Nephron (organoid): ENCODE measurements at regions not wholly inside any gene's neighbourhood (a gene's known extent, or its start where the extent isn't known, plus 50 kb on each side); places are given as distances from the start of the nearest gene placed in this dataset.
A peak's percentile ranks its signal among the peaks of the same experiment; 100 is the strongest.

Experiments used
- H3K27ac Mint-ChIP-seq, 3 experiments: 2 replicates each; pipeline ENCODE4 v1.8.0; 2020; ENCODE audit warnings: mixed read lengths in 3 of 3, mild to moderate bottlenecking in 2 of 3, moderate library complexity in 1 of 3
- H3K27me3 Mint-ChIP-seq: 2 replicates; pipeline ENCODE4 v1.8.0; 2021; ENCODE audit warnings: low read depth, mild to moderate bottlenecking, moderate library complexity, mixed read lengths
- H3K36me3 Mint-ChIP-seq: 2 replicates; pipeline ENCODE4 v1.8.0; 2020; ENCODE audit warnings: low read depth, mixed read lengths
- H3K4me1 Mint-ChIP-seq: 2 replicates; pipeline ENCODE4 v1.8.0; 2020; ENCODE audit warnings: mixed read lengths
- H3K4me3 Mint-ChIP-seq, 3 experiments: 2 replicates each; pipeline ENCODE4 v1.8.0; 2020; ENCODE audit warnings: mild to moderate bottlenecking in 3 of 3, mixed read lengths in 3 of 3, moderate library complexity in 2 of 3
- H3K9me3 Mint-ChIP-seq: 2 replicates; pipeline ENCODE4 v1.8.0; 2020; ENCODE audit warnings: mixed read lengths
- CTCF ChIP-seq, 3 experiments: fragments of 200-600 bp; sonication (generic); IDR thresholded peaks; one replicate each; pipeline ENCODE4 v1.5.0; 2021; ENCODE audit warnings: antibody characterized with exemption in 3 of 3; ENCODE audit not compliant: unreplicated experiment in 3 of 3

GRCh38 chr12:46454981-46455380 is 82.4 kb upstream of the SLC38A2 start:
- Mint-ChIP-seq H3K27me3 (no peaks in the 10 kb centered on the region), H3K4me3 (no peak overlapping the region), H3K27ac (peak overlapping the region in 2 of 3 experiments; percentile 59 to 75), H3K4me1 (peaks cover 59% of the 10 kb centered on the region), H3K36me3 (no peaks in the 10 kb centered on the region), H3K9me3 (no peaks in the 10 kb centered on the region)
- no peak for TF ChIP-seq CTCF (IDR thresholded peaks at IDR 0.05; ENCODE audit: unreplicated experiment in 3 of 3)

- H3K4me3 Mint-ChIP-seq: no peak overlapping the region
- TF ChIP-seq CTCF (IDR thresholded peaks at IDR 0.05; ENCODE audit: unreplicated experiment in 3 of 3): no peak
- no peaks in the 10 kb centered on the region for H3K9me3 Mint-ChIP-seq
- H3K4me1 Mint-ChIP-seq: peaks cover 56% of the 10 kb centered on the region
- H3K27ac Mint-ChIP-seq: peak overlapping the region in 1 of 3 experiments; percentile 37
- peaks cover 5% of the 10 kb centered on the region for H3K27me3 Mint-ChIP-seq
- no peaks in the 10 kb centered on the region for H3K36me3 Mint-ChIP-seq
These were observed 80.9 kb upstream of the SLC38A2 start for GRCh38 chr12:46453428-46453827.

DNA sequence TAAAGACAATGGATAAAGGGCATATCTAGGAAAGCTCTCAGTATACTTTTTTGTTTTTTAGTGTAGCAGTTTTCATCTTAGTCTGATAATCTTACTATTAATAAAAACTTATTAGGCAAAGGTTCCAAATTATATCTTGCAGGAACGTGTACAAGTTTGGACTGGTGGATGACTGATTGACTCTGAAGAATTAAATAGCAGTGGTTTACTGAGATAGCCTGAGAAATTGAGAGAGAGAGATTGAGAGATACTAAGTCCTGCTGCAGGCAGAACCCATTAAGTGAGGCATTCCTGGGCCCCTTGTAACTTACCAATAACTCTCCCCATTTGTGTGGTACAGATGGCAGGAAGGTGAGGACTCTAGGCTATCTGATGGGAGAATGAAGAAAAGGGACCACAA is 80.2 kb upstream of the SLC38A2 start:
- H3K36me3 Mint-ChIP-seq: no peaks in the 10 kb centered on the region
- H3K9me3 Mint-ChIP-seq: no peaks in the 10 kb centered on the region
- peaks cover 61% of the 10 kb centered on the region for H3K4me1 Mint-ChIP-seq
- no peak for TF ChIP-seq CTCF (IDR thresholded peaks at IDR 0.05; ENCODE audit: unreplicated experiment in 3 of 3)
- no peak overlapping the region for H3K4me3 Mint-ChIP-seq
- H3K27ac Mint-ChIP-seq: peak overlapping the region in 2 of 3 experiments; percentile 49 to 71
- H3K27me3 Mint-ChIP-seq: peaks cover 5% of the 10 kb centered on the region

DNA sequence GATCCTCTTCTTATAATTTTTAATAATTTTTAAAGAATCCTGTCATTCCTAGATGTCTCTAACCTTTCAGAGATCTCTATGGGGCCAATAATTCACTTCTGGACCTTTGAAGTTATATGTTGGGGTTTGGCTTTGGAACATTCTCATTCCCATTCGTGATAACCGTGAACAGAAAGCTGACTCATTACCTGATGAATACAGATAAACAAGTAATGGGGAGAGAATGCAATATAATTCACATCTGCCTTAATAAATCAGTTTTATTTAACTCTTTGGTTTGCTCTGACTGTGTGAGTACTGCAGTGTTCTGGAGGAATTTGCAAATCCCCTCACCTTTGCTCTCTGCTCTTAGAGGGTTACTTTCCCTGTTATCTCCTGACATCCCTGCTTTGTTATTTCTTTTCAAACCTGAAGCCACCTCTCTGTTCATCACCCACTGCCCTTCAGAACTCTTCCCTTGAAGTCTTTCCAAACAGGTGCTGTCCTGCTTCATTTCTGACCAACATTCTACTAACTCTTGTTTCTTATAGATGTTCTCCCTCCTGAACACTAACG is 79.6 kb upstream of the SLC38A2 start:
- no peak overlapping the region for H3K4me3 Mint-ChIP-seq
- TF ChIP-seq CTCF (IDR thresholded peaks at IDR 0.05; ENCODE audit: unreplicated experiment in 3 of 3): no peak
- H3K27me3 Mint-ChIP-seq: peaks cover 5% of the 10 kb centered on the region
- H3K9me3 Mint-ChIP-seq: no peaks in the 10 kb centered on the region
- peak overlapping the region in 2 of 3 experiments; percentile 49 to 71 for H3K27ac Mint-ChIP-seq
- H3K4me1 Mint-ChIP-seq: peaks cover 61% of the 10 kb centered on the region
- H3K36me3 Mint-ChIP-seq: no peaks in the 10 kb centered on the region

DNA sequence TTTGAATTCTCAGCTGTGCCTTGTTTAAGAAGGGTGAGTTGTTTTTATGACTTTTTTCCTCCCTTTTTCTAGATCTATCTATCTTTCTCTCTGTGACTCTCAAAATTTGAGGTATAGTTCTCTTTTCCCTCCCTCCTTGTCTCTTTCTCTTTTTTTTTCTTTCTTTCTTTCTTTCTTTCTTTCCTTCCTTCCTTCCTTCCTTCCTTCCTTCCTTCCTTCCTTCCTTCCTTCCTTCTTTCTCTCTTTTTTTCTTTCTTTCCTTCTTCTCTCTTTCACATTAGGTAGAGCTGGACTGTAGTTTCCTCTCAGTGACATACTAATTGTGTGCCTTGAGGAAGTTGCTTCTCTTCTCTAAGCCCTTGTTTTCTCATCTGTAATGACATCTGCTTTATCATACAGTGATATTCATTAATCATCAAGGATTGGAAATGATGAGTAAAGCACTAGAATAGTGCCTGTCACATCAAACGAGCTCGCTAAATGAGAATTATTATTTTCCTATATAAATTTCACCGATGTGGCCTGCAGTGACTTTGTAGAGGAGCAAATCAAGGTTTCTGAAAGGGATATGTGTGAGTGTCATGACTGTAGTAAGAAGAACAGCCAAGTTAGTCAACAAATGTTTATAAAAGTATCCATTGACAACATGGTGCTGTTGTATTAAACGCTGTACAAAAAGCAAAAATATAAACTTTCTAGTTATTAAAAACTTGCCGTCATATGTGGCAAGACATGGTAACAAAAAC is 78.9 kb upstream of the SLC38A2 start:
- no peaks in the 10 kb centered on the region for H3K36me3 Mint-ChIP-seq
- no peaks in the 10 kb centered on the region for H3K9me3 Mint-ChIP-seq
- TF ChIP-seq CTCF (IDR thresholded peaks at IDR 0.05; ENCODE audit: unreplicated experiment in 3 of 3): no peak
- H3K4me1 Mint-ChIP-seq: peaks cover 61% of the 10 kb centered on the region
- peak overlapping the region; percentile 23 to 89 (median 69) for H3K27ac Mint-ChIP-seq
- peaks cover 5% of the 10 kb centered on the region for H3K27me3 Mint-ChIP-seq
- H3K4me3 Mint-ChIP-seq: no peak overlapping the region
